NCI-H748 treated with DMSO at 0.1 percent for 48 hours (cell line): ENCODE measurements at regions not wholly inside any gene's neighbourhood (a gene's known extent, or its start where the extent isn't known, plus 50 kb on each side); places are given as distances from the start of the nearest gene placed in this dataset.
"Not testable (repeated sequence)": the region's sequence is repeated elsewhere in the genome, so short reads cannot be mapped to it uniquely, and the experiment has no call there.

Experiments
- DNase-seq: peaks from one replicate; lab custom pipeline; 2025; lab: John Stamatoyannopoulos, UW

DNA sequence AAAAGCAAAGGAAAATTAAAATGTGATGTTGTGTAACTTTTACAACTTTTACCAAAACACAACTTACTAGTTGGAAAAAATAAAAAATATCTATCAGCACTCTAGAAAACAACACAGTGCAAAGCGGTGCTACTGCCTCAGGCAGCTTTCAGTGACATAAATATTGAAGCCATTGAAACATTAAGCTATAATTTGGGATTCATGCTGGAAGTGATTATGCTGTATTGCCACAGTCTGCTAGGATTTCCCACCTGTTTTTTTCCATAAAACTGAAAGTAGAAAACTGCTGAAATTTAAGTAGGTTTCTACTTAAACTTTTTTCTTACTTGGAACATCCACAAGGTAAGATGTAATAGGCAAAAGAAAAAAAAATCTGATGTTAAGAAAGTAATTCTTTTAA lies 674.4 kb downstream of the KCNT2 start:
- DNase-seq: no peak

DNA sequence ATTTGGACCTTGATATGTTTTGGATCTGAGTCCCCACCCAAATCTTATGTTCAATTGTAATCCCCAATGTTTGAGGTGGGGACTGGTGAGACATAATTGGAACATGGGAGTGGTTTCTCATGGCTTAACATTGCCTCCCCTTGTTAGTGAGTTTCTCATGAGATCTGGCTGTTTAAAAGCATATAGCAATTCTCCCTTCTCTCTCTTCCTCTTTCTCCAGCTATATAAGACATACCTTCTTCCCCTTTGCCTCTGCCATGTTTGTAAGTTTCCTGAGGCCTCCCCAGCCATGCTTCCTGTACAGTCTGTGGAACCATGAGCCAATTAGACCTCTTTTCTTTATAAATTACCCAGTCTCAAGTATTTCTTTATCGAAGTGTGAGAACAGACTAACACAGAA lies 692.4 kb downstream of the KCNT2 start:
- no peak for DNase-seq

DNA sequence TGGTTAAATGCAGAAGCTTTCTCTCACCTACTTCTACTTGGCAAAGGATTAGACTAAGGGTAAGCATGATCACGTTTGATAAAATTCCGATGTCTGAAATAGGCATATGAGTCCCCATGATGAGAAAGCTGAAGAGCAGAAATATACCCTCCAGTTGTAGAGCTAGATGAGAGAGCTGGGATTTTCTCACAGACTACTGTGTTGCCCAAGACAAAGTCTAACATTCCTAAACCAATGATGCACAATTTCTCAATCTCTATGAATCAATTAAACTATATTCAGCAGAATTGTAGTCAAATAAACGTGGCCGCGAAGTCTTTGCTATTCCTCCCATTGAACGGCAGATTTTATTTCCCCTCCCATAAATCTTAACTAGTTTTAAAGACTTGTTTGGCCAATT lies 699.2 kb downstream of the KCNT2 start:
- DNase-seq: no peak

DNA sequence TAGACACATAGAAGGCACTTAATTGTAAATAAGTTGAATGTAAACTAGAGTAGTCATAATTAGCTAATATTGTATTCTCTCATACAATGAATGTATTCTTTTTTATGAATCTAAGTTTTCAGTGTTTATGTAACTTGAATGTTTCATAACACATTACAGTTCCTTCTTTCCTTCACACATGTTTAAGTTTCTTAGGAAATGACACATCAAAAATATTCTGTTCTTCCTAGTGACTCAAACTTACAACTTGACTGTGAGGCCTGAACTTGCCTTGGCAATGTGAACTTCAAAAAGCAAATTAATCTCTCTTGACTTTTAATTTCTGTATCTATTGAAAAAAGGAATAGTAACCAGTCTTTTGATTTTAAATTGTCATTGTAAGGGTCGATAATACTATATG lies 700.1 kb downstream of the KCNT2 start:
- DNase-seq: no peak

DNA sequence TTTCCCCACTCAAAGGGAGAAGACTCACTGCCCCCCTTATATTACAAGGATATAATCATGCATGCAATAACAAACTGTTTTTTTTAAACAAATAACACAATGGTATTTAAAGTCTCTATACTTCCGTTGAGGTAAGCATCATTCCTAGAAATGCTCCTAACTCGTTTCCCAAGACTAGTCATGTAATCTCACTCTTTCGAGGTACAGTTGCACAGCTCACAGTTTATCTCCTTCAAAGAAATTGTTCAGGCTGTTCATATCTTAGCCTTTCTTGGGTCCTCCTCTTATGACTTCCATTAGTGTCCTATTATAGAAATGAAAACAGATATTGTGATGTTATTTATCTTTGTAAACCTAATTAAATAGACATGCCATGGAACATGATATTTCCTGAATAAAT lies 705.0 kb downstream of the KCNT2 start:
- DNase-seq: no peak

DNA sequence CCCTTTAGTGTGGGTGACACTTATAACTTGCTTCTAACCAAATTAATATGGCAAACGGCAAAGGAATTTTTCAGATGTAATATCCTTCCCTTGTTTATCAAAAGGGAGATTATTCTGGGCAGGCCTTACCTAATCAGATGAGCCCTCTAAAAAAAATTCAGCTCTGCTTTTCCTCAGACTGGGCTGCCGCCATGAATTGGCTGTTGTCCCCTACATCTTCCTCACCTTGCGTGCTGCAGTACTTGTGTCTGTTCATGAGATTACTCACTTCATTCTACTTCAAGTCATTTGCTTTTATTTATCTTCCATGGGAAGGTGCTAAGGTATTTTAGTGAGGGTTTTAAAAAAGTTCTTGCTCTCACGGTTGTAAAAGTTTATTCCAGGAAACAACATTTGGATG lies 705.5 kb downstream of the KCNT2 start:
- DNase-seq: no peak

DNA sequence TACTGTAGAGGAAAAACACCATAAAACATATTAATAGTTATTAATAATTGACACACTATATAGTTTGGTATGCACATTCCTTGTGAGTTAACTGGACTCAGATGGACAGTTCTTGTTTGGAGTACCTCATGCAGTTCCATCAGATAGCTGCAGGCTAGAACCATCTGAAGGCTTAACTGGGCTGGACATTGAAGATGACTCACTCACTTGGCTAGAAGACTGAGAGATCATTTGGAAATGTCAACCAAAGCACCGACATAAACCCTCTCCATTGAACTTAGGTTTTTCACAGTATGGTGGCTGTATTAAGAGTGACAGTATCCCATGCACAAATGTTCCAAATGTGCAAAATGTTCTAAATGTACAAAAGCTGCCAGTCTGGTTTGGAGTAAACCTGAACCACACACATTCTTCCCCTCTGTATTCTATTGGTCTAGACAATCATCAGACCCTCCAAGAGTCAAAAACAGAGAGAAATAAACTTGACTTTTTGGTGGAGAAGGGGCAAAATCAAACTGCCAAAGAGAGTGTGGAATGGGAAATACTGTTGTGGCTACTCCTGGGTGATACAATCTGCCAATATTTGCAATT lies 708.4 kb downstream of the KCNT2 start:
- DNase-seq: no peak

DNA sequence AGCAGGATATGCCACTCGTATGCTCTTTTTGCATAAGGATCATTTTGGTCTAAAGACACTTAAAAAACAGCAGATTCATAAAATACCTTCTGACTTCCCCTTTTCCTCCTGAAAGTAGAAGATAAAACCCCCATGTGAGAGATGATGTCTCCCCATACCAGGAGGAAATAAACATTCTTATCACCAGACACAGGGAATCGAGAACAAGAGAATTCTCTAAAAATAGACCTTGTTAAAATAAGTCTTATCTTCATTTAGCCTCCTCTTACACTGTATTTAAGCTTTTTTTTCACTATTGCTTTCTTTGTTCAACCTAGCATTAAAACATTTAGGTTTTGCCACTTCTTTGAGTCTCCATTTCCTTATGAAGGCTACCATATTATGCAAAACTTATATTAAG lies 709.3 kb downstream of the KCNT2 start:
- DNase-seq: no peak

DNA sequence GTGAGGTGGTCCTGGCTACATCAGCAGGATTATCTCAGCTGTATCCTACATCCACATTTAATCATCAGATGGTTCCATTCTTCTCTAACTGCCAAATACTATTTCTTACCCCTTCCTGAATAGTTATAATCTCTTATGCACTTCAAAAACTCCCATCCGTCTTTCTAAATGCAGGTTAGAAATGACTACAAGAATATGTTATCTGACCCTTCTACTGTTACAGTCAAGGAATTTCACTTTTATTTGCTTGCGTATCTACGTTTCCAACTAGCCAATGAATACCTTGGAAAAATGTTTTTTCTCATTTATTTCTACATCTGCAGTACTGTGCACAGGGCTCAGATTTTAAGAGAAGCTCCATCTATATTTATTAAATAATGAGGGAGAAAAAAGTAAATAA lies 709.9 kb downstream of the KCNT2 start:
- DNase-seq: no peak

DNA sequence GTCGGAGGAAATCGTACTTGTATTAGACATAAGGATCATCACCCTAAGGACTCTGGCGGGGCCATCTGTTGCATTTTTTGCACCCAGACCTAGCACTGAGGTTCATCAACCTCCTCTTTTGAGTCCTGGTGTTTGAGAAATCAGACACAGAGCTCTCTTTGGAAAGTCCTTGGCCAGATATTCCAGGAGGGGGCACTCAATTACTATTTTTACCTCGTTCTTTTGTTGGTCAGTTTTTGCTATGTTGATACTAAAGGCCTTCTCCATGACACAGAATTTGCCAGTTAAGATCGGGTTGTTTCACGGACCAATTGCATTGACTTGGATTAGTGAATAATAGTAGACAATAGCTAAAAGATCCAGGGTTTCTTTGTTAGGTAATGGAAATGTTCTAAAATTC lies 711.2 kb downstream of the KCNT2 start:
- DNase-seq: no peak

DNA sequence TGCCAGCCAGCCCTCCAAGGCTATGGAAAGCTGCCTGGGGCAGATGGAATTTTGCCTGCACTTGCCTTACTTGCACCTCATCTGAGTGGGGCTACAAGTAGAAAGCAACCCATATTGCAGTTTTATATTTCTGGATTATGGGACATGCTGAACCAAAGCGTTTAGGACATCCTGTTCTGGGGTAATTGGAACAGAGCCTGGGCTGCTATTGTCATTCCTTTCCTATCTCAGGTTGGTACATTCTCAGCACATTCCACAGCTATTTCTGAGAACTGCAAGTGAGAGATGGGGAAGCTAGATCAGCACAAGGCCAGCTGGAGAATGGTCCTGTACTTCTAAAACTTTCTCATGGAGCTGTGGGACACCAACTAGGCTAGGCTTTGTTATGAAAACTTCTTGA lies 713.8 kb downstream of the KCNT2 start:
- DNase-seq: no peak

DNA sequence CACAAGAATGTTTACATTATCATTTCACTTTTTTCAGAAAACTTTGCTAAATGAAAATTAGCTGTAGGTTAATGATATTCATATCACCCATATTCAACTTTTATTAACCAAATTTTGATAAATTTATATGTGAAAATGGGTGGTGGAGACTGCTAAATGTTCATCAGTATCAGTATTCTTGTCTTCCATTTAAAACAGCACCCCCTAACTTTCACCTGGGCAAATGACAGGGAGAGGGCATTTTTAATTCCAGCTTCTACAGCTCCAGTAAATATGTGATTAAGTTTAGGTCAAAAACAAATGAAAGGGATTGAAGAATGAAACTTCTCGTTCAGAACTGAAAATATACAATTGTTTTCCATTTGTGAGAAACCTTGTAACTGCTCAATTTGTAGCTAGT lies 722.2 kb downstream of the KCNT2 start:
- DNase-seq: no peak

DNA sequence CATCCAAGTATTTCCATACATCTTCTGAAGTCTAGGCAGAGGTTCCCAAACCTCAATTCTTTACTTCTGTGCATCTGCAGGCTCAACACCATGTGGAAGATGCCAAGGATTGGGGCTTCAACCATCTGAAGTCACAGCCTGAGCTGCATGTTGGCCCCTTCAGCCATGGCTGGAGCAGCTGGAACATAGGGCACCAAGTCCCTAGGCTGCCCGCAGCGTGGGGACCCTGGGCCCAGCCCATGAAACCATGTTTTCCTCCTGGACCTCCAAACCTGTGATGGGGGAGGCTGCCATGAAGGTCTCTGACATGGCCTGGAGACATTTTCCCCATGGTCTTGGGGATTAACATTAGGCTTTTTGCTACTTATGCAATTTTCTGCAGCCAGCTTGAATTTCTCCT lies 729.8 kb downstream of the KCNT2 start:
- no peak for DNase-seq

DNA sequence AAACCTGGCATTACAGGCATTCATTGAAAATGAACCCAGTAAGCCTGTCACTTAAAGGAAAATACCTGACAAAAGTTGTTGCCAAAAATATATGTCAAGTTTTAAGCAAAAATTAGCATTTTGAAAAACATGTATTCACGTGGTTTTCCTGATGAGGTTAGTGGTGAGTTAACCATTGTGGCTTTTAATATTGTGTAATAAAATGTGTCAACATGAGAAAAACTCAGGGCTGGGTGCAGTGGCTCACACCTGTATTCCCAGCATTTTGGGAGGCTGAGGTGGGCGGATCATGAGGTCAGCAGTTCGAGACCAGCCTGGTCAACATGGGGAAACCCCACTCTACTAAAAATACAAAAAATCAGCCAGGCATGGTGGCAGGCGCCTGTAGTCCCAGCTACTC lies 731.4 kb downstream of the KCNT2 start:
- DNase-seq: no peak

DNA sequence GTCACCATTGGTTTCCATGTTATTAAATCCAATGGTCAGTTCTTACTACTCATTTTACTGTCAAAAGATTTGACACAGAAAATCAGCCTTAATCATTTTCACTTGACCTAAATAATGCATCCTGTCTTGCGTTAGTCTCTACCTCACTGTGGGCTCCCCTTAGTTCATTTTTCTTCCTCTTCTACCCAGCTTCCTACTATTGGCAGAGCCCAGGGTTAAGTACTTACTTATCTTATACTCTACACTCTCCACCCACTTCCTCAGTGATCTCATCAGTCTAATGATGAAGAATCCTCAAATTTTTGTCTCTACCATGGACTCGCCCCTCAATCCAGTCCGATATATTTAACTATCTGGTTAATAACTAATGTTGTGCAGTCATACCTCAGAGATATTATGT lies 735.9 kb downstream of the KCNT2 start:
- DNase-seq: no peak

DNA sequence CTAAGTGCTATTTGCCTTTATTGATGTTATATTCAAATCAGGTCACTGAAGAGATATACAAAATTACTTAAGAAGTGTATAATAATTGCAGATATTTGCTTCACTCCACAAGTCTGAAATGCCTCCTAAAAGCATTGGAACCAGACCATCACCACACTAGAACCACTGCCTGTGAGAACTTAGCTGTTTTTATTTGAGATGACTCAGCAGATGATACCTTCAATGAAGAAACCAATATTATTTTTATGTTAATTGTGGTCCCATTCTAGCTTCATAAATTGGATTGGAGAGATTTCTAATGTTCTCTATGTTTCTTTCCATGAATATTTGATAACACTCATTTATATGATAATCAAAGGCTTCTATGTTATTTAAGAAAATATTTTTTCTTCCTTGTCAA lies 740.6 kb downstream of the KCNT2 start:
- no peak for DNase-seq

DNA sequence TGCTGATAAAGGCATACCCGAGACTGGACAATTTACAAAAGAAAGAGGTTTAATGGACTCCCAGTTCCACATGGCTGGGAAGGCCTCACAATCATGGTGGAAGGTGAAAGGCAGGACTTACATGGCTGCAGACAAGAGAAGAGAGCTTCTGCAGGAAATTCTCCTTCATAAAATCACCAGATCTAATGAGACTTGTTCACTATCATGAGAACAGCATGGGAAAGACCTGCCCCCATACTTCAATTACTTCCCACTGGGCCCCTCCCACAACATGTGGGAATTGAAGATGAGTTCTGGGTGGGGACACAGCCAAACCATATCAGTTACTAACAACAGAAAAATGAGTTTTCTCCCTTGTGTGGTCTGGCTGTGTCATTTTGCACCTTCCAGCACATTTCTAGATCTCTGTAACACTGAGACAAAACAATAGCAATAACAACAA lies 741.4 kb downstream of the KCNT2 start:
- no peak for DNase-seq

DNA sequence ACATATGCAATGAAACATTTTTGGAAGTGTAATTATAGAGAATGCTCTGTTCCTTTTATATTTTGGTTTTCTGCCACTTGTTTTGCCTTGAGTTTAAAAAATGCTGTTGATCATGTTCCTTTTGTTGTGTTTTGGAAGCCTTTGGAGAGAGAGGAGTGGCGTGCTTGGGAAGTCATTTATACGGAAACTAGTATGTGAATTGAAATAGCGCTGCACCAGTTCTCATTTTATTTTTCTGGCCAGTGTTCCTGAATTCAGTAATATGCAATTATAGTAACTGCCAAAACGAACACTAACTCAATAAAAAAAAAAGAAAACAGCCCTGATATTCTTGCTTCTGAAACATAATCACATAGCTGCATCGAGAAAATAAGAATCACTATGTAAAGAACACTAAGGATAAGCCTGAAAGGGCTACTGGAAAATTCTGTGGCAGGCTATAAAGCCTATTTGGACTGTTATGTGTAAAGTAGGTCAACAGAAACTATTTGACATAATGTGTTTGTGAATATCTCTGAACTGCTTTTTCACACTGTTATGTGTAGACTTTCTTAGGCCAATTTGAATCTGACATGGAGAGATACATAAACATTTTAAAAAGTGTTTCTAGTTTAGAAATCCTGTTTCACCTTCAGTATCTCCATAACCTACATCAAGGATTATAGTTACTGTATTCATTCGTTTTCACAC lies 742.0 kb downstream of the KCNT2 start:
- no peak for DNase-seq

DNA sequence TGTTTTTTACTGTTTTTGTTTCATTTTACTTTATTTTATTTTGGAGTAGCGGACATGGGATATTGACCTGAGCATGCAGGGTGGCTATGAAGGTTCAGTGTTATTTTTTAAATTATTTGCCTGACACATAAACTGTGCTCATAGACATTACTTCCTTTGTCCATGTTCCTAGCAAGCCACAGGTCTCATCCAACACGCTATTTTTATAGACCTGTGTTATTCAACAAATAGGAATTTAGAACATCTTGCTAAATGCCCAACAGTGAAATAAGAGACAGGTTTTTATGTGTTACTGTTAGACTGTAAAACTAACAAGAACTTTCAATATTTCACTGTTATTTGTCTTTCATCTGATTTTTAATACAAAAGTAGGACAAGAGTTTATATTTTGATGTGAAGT lies 756.4 kb downstream of the KCNT2 start:
- no peak for DNase-seq

DNA sequence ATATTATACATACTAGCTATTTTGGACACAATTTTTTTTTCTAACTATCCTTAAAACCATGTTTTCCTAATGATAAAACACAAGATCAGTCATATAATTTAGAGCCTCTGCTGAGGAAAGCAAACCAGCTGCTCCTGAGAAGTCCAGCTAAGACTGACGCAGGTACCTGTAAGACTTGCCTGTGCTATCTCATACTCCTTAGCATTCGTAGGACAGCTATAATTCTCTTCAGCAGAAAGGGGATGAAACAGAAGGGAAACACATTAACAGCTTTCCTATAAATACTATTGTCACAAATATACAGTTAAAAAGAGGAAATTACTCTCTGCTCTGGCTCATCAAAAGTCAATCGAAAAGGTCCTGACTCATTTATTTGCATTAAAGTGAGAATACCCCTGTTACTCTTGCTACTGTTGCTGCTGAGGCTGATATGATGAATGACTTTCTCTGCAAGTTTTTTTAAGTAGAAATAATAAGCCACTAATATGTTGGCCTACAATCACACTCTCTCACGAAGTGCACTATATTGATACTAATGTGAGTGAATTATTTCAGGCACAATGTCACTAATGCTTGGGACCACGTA lies 757.1 kb downstream of the KCNT2 start:
- no peak for DNase-seq

DNA sequence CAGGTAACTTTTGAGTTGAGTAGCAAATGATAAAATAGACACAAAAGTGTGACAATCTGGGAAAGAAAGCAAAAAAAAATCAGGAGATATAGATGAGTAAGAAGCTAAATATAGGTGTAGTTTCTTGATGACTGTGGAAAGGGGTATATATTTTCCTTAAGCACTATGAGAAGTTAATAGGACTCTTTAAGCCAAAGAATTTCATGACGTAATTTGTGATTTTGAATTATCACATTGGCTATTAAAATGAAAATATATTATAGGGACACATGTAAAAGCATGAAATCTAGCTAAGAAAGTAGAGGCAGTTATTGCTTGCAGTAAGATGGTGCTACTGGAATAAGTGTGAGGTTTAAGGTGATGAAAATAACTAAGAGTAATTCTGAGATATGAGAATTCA lies 759.1 kb downstream of the KCNT2 start:
- no peak for DNase-seq

DNA sequence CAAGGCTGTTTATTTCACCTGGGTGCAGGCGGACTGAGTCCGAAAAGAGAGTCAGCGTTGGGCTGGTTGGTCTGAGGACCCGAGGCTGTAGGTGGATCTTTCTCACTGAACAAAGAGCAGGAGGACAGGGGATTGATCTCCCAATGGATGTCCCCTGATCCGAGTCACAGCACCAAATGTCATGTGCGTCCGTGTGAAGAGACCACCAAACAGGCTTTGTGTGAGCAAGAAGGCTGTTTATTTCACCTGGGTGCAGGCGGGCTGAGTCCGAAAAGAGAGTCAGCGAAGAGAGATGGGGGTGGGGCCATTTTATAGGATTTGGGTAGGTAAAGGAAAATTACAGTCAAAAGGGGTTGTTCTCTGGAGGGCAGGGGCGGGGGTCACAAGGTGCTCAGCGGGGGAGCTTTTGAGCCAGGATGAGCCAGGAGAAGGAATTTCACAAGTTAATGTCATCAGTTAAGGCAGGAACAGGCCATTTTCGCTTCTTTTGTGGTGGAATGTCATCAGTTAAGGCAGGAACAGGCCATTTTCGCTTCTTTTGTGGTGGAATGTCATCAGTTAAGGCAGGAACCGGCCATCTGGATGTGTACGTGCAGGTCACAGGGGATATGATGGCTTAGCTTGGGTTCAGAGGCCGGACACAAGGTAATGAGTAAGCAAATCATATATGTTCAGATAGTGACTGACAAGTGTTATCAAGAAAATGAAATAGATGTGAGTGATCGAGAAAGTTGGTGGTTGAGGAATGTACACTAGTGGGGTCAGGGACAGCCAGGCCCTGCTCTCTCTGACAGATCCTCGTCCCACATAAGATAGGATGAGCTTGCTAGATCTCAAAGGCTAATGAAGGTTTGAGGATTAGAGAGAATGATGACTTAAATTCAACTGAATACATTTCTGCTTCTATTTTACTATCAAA lies 760.0 kb downstream of the KCNT2 start:
- DNase-seq: not testable (repeated sequence)

DNA sequence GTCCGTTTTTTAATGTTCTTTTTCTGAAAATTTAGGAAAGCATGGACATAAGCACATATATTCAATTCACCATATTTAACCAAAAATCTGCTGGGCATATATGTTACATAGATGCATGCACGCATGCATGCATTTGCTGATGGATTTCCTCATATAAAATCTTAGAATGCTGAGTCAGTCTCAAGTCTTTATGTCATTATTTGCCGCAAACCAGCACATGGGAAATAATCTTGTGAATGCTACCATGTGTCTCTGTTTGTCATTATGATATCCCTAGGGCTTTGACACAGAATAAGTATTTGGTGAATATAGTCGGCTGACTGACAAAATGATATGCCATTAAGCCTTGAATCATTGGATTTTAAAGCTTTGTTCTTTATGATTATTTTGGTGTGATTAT lies 776.5 kb downstream of the KCNT2 start:
- no peak for DNase-seq
